Endothelial cell of umbilical vein (primary cell): ENCODE measurements at regions not wholly inside any gene's neighbourhood (a gene's known extent, or its start where the extent isn't known, plus 50 kb on each side); places are given as distances from the start of the nearest gene placed in this dataset.

ENCODE experiments used
- BruUV-seq: library from RNA; stranded (reverse); fragments of 400-500 nt; replicated peaks from 2 replicates; lab custom pipeline; 2021; lab: Mats Ljungman, UMichigan
- CTCF ChIA-PET: fragments of 300-600, 350-600 bp; sonication (Branson Sonifier 250); formaldehyde crosslinking; loops from one replicate; lab custom pipeline; 2021; ENCODE audit warnings: antibody characterized with exemption, inconsistent platforms; lab: Charles Lee
- POLR2A ChIA-PET: fragments of 300-600, 350-600 bp; sonication (Branson Sonifier 250); formaldehyde crosslinking; loops from one replicate; lab custom pipeline; 2021; ENCODE audit warnings: antibody characterized with exemption, inconsistent platforms; lab: Charles Lee
- DNase-seq: peaks from one replicate; pipeline ENCODE4 v3.0.0-alpha.2; 2011; ENCODE audit warnings: low read depth, low spot score
- FAIRE-seq: peaks from 2 replicates; lab custom pipeline; 2011; peaks lifted over from hg19 to GRCh38; lab: Jason Lieb, UNC
- H2AFZ ChIP-seq: 2 replicates; pipeline ENCODE4 v1.6.0; 2012; ENCODE audit warnings: low read depth, low read length, control low read depth, inconsistent platforms
- H3K27ac ChIP-seq: 2 replicates; pipeline ENCODE4 v1.5.1; 2011; ENCODE audit warnings: low read depth, mild to moderate bottlenecking, control low read depth, low read length, moderate library complexity; ENCODE audit not compliant: insufficient read depth
- H3K27me3 ChIP-seq, 2 experiments: 2 replicates each; pipeline versions ENCODE4 v1.6.0 to v1.6.1; 2011; ENCODE audit warnings: low read length in 2 of 2, mixed read lengths in 1 of 2; ENCODE audit not compliant: control insufficient read depth in 2 of 2, insufficient read depth in 2 of 2
- H3K36me3 ChIP-seq, 2 experiments: 2 replicates in 1 of 2; 3 replicates in 1 of 2; pipeline ENCODE4 v1.5.1; 2011; ENCODE audit warnings: low read length in 2 of 2, mild to moderate bottlenecking in 1 of 2, moderate library complexity in 1 of 2; ENCODE audit not compliant: control insufficient read depth in 2 of 2, insufficient read depth in 2 of 2; ENCODE audit errors: extremely low read depth in 1 of 2
- H3K4me1 ChIP-seq: 3 replicates; pipeline ENCODE4 v1.5.1; 2011; ENCODE audit warnings: mild to moderate bottlenecking, low read length; ENCODE audit not compliant: control insufficient read depth, insufficient read depth; ENCODE audit errors: extremely low read depth
- H3K4me2 ChIP-seq: 2 replicates; pipeline ENCODE4 v1.6.1; 2011; ENCODE audit warnings: low read length, control low read depth, mixed read lengths; ENCODE audit not compliant: insufficient read depth
- H3K4me3 ChIP-seq, 3 experiments: fragments of 200-600 bp in 1 of 3; sonication (generic), shearing (Covaris generic) in 1 of 3; replicated peaks in 1 of 3; 2 replicates each; pipeline ENCODE4 v1.5.1; 2011 to 2016; ENCODE audit warnings: control low read depth in 3 of 3, low read length in 3 of 3, mild to moderate bottlenecking in 2 of 3, inconsistent platforms in 1 of 3, low read depth in 1 of 3, moderate library complexity in 1 of 3; ENCODE audit not compliant: insufficient read depth in 1 of 3
- H3K79me2 ChIP-seq: 2 replicates; pipeline ENCODE4 v1.6.0; 2012; ENCODE audit warnings: low read length, inconsistent platforms; ENCODE audit not compliant: control insufficient read depth, insufficient read depth
- H3K9ac ChIP-seq: replicated peaks from 2 replicates; pipeline ENCODE3; 2011; ENCODE audit warnings: low read length, control low read depth; ENCODE audit not compliant: insufficient read depth; ENCODE audit errors: extremely low read depth
- H3K9me1 ChIP-seq: replicated peaks from 3 replicates; pipeline ENCODE4 v1.6.0; 2011; ENCODE audit warnings: mild to moderate bottlenecking, low read length; ENCODE audit not compliant: control insufficient read depth, insufficient read depth; ENCODE audit errors: extremely low read depth
- H3K9me3 ChIP-seq: replicated peaks from 2 replicates; pipeline ENCODE4 v1.5.1; 2012; ENCODE audit warnings: low read length, inconsistent platforms; ENCODE audit not compliant: control insufficient read depth, insufficient read depth
- H4K20me1 ChIP-seq: replicated peaks from 2 replicates; pipeline ENCODE3; 2011; ENCODE audit warnings: mild to moderate bottlenecking, low read length; ENCODE audit not compliant: control insufficient read depth, insufficient read depth; ENCODE audit errors: extremely low read depth
- CTCF ChIP-seq, 2 donors: IDR thresholded peaks; 1 replicate in 1 of 2; 2 replicates in 1 of 2; pipeline ENCODE4 v1.5.1; 2011; ENCODE audit warnings: low read length in 2 of 2, mild to moderate bottlenecking in 2 of 2, moderate library complexity in 2 of 2, control low read depth in 1 of 2, inconsistent platforms in 1 of 2, low read depth in 1 of 2; ENCODE audit not compliant: insufficient read depth in 1 of 2; ENCODE audit errors: extremely low read depth in 1 of 2
- EZH2 ChIP-seq: IDR thresholded peaks from 2 replicates; pipeline ENCODE4 v1.6.1; 2012; ENCODE audit warnings: borderline replicate concordance, low read depth, mild to moderate bottlenecking, moderate library complexity, low read length, inconsistent platforms; ENCODE audit not compliant: severe bottlenecking
- FOS ChIP-seq: IDR thresholded peaks from 2 replicates; pipeline ENCODE4 v1.6.1; 2011; ENCODE audit warnings: mild to moderate bottlenecking, low read length, moderate library complexity, borderline replicate concordance; ENCODE audit not compliant: insufficient read depth
- GATA2 ChIP-seq: IDR thresholded peaks from 2 replicates; pipeline ENCODE4 v1.7.0; 2011; ENCODE audit warnings: low read depth, mild to moderate bottlenecking, moderate library complexity, mixed read lengths, low read length; ENCODE audit not compliant: insufficient read length, insufficient read depth
- JUN ChIP-seq: IDR thresholded peaks from 2 replicates; pipeline ENCODE4 v1.6.1; 2011; ENCODE audit warnings: borderline replicate concordance, low read depth; ENCODE audit not compliant: insufficient read length, insufficient read depth
- MAX ChIP-seq: IDR thresholded peaks from 2 replicates; pipeline ENCODE4 v1.6.1; 2011; ENCODE audit not compliant: insufficient read depth, insufficient read length
- MYC ChIP-seq: IDR thresholded peaks from one replicate; pipeline ENCODE4 v1.6.1; 2011; ENCODE audit warnings: mild to moderate bottlenecking, low read depth, low read length
- POLR2A ChIP-seq: IDR thresholded peaks from 2 replicates; pipeline ENCODE4 v1.6.1; 2012; ENCODE audit warnings: low read depth, mild to moderate bottlenecking, control low read depth, low read length
- POLR2AphosphoS5 ChIP-seq: IDR thresholded peaks from 2 replicates; pipeline ENCODE4 v1.6.1; 2012; ENCODE audit warnings: low read depth, mild to moderate bottlenecking, control low read depth, low read length, moderate library complexity; ENCODE audit not compliant: insufficient read depth
- dilution Hi-C: fragments of 300-500 bp; cut with MboI; formaldehyde crosslinking; loops from one replicate; pipeline ENCODE4 v1.15.0; 2019; ENCODE audit warnings: low sequenced_read_pairs; ENCODE audit not compliant: extremely low pct_ligation_motif_present
- intact Hi-C: fragments of 100-400 bp; cut with micrococcal nuclease; formaldehyde crosslinking; loops from one replicate; pipeline ENCODE4 v1.10.0; 2022

GRCh38 chr1:41975850-41976569 lies 57.3 kb upstream of the HIVEP3 start:
- FAIRE-seq (no peak), DNase-seq (no peak)
- no peaks in the 10 kb centered on the region for H3K9me1 ChIP-seq
- TF ChIP-seq FOS (no peak), POLR2AphosphoS5 (no peak), GATA2 (no peak), MYC (no peak), POLR2A (no peak), CTCF (IDR thresholded peaks at IDR 0.05; ENCODE audit: extremely low read depth in 1 of 2, insufficient read depth in 1 of 2, low read depth in 1 of 2, low read length in 2 of 2) (no peak), EZH2 (no peak), JUN (no peak), MAX (no peak)
- no TSS peak for BruUV-seq
- H3K27me3 ChIP-seq, result no peaks in the 10 kb centered on the region
- ChIA-PET POLR2A (no interaction called here), CTCF (no interaction called here)
- no peak overlapping the region for H3K4me3 ChIP-seq
- no peak overlapping the region for H3K4me2 ChIP-seq
- no peaks in the 10 kb centered on the region for H3K4me1 ChIP-seq
- dilution Hi-C loops, result no loop called here
- H4K20me1 ChIP-seq, result no peaks in the 10 kb centered on the region
- intact Hi-C loops, result no loop called here
- no peak overlapping the region for H3K27ac ChIP-seq
- H3K79me2 ChIP-seq, result no peaks in the 10 kb centered on the region
- H3K9ac ChIP-seq, result no peak overlapping the region
- no peaks in the 10 kb centered on the region for H3K36me3 ChIP-seq
- H2AFZ ChIP-seq, result no peak overlapping the region
- H3K9me3 ChIP-seq, result no peaks in the 10 kb centered on the region
